H9 (cell line): ENCODE measurements at regions not wholly inside any gene's neighbourhood (a gene's known extent, or its start where the extent isn't known, plus 50 kb on each side); places are given as distances from the start of the nearest gene placed in this dataset.

ENCODE experiments used
- DNase-seq: peaks from one replicate; pipeline ENCODE4 v3.0.0-alpha.2; 2017
- H2AFZ ChIP-seq: one replicate; pipeline ENCODE4 v1.6.1; 2013; ENCODE audit warnings: mild to moderate bottlenecking, low read length, control low read depth, moderate library complexity
- H2AK5ac ChIP-seq: 2 replicates; pipeline ENCODE4 v1.6.1; 2013; ENCODE audit warnings: low read length, control low read depth, mixed read lengths; ENCODE audit not compliant: insufficient read length
- H2BK120ac ChIP-seq: one replicate; pipeline ENCODE4 v1.6.1; 2013; ENCODE audit warnings: low read depth, mild to moderate bottlenecking, low read length, control low read depth, inconsistent platforms; ENCODE audit not compliant: poor library complexity, severe bottlenecking
- H2BK12ac ChIP-seq: 2 replicates; pipeline ENCODE4 v1.6.1; 2013; ENCODE audit warnings: low read length, control low read depth, mixed read lengths, low read depth; ENCODE audit not compliant: insufficient read length
- H2BK15ac ChIP-seq: 2 replicates; pipeline ENCODE4 v1.6.1; 2013; ENCODE audit warnings: low read depth, low read length, control low read depth
- H2BK20ac ChIP-seq: one replicate; pipeline ENCODE4 v1.6.1; 2013; ENCODE audit warnings: low read depth, mild to moderate bottlenecking, low read length, control low read depth, inconsistent platforms; ENCODE audit not compliant: poor library complexity, severe bottlenecking
- H2BK5ac ChIP-seq: 2 replicates; pipeline ENCODE4 v1.6.1; 2013; ENCODE audit warnings: low read length, control low read depth, mixed read lengths; ENCODE audit not compliant: insufficient read length
- H3K14ac ChIP-seq: 2 replicates; pipeline ENCODE4 v1.6.1; 2013; ENCODE audit warnings: low read length, control low read depth; ENCODE audit not compliant: insufficient read depth
- H3K18ac ChIP-seq: 2 replicates; pipeline ENCODE4 v1.6.1; 2013; ENCODE audit warnings: low read depth, mild to moderate bottlenecking, mixed read lengths, low read length, control low read depth; ENCODE audit not compliant: insufficient read length
- H3K23ac ChIP-seq: 2 replicates; pipeline ENCODE4 v1.6.1; 2013; ENCODE audit warnings: low read length, control low read depth, mixed read lengths, low read depth; ENCODE audit not compliant: insufficient read length
- H3K23me2 ChIP-seq: 2 replicates; pipeline ENCODE4 v1.6.1; 2013; ENCODE audit warnings: low read depth, mild to moderate bottlenecking, mixed read lengths, low read length, control low read depth; ENCODE audit not compliant: insufficient read length, poor library complexity, severe bottlenecking
- H3K27ac ChIP-seq: 2 replicates; pipeline ENCODE4 v1.5.1; 2013; ENCODE audit warnings: low read length, control low read depth, mixed read lengths, low read depth; ENCODE audit not compliant: insufficient read length
- H3K27me3 ChIP-seq: 2 replicates; pipeline ENCODE4 v1.6.1; 2013; ENCODE audit warnings: low read length, control low read depth, inconsistent platforms; ENCODE audit not compliant: insufficient read depth
- H3K4ac ChIP-seq: 2 replicates; pipeline ENCODE4 v1.6.1; 2013; ENCODE audit warnings: low read depth, mild to moderate bottlenecking, control low read depth, inconsistent platforms, low read length, moderate library complexity
- H3K4me1 ChIP-seq: 2 replicates; pipeline ENCODE4 v1.6.1; 2013; ENCODE audit warnings: low read length, control low read depth, inconsistent platforms; ENCODE audit not compliant: insufficient read depth
- H3K4me2 ChIP-seq: 2 replicates; pipeline ENCODE4 v1.6.1; 2013; ENCODE audit warnings: low read length, control low read depth, mixed read lengths; ENCODE audit not compliant: insufficient read length, insufficient read depth
- H3K56ac ChIP-seq: 2 replicates; pipeline ENCODE4 v1.6.1; 2013; ENCODE audit warnings: low read depth, mild to moderate bottlenecking, mixed read lengths, low read length, control low read depth; ENCODE audit not compliant: insufficient read length
- H3K79me1 ChIP-seq: 2 replicates; pipeline ENCODE4 v1.6.1; 2013; ENCODE audit warnings: low read depth, mild to moderate bottlenecking, moderate library complexity, low read length, control low read depth, inconsistent platforms; ENCODE audit not compliant: insufficient read depth, poor library complexity, severe bottlenecking
- H3K79me2 ChIP-seq: 2 replicates; pipeline ENCODE4 v1.6.1; 2013; ENCODE audit warnings: low read length, control low read depth, inconsistent platforms; ENCODE audit not compliant: insufficient read depth
- H3K9ac ChIP-seq: 2 replicates; pipeline ENCODE4 v1.6.1; 2013; ENCODE audit warnings: low read length, control low read depth, mixed read lengths; ENCODE audit not compliant: insufficient read length; ENCODE audit errors: extremely low read depth
- H3K9me3 ChIP-seq: one replicate; pipeline ENCODE4 v1.6.1; 2013; ENCODE audit warnings: low read depth, low read length, inconsistent platforms; ENCODE audit not compliant: control insufficient read depth
- H3T11ph ChIP-seq: one replicate; pipeline ENCODE4 v1.6.1; 2013; ENCODE audit warnings: mild to moderate bottlenecking, low read length, control low read depth, inconsistent platforms
- H4K20me1 ChIP-seq: one replicate; pipeline ENCODE4 v1.6.1; 2013; ENCODE audit not compliant: control insufficient read depth, insufficient read length, insufficient read depth
- H4K5ac ChIP-seq: 2 replicates; pipeline ENCODE4 v1.6.1; 2013; ENCODE audit warnings: low read depth, mild to moderate bottlenecking, mixed read lengths, low read length, control low read depth; ENCODE audit not compliant: insufficient read length
- H4K8ac ChIP-seq: replicated peaks from 2 replicates; pipeline ENCODE4 v1.6.1; 2013; ENCODE audit warnings: low read length, control low read depth, mixed read lengths, low read depth; ENCODE audit not compliant: insufficient read length
- H4K91ac ChIP-seq: 2 replicates; pipeline ENCODE4 v1.6.1; 2013; ENCODE audit warnings: low read depth, mild to moderate bottlenecking, moderate library complexity, mixed read lengths, low read length, control low read depth; ENCODE audit not compliant: insufficient read length
- H3K27ac Mint-ChIP-seq, 3 experiments: 2 replicates in 2 of 3; 3 replicates in 1 of 3; pipeline ENCODE4 v1.8.0; 2020 to 2021; ENCODE audit warnings: mixed read lengths in 3 of 3, mild to moderate bottlenecking in 1 of 3, moderate library complexity in 1 of 3
- H3K27me3 Mint-ChIP-seq: 2 replicates; pipeline ENCODE4 v1.8.0; 2021; ENCODE audit warnings: low read depth, mild to moderate bottlenecking, moderate library complexity, mixed read lengths
- H3K36me3 Mint-ChIP-seq, 3 experiments: 2 replicates in 2 of 3; 3 replicates in 1 of 3; pipeline ENCODE4 v1.8.0; 2020 to 2021; ENCODE audit warnings: low read depth in 3 of 3, mixed read lengths in 3 of 3; ENCODE audit not compliant: insufficient read depth in 1 of 3
- H3K4me1 Mint-ChIP-seq, 2 experiments: 2 replicates each; pipeline ENCODE4 v1.8.0; 2020; ENCODE audit warnings: mixed read lengths in 2 of 2
- H3K4me3 Mint-ChIP-seq, 2 experiments: 2 replicates in 1 of 2; 3 replicates in 1 of 2; pipeline ENCODE4 v1.8.0; 2020 to 2021; ENCODE audit warnings: mild to moderate bottlenecking in 2 of 2, mixed read lengths in 2 of 2, moderate library complexity in 1 of 2
- H3K9me3 Mint-ChIP-seq, 2 experiments: 2 replicates in 1 of 2; 3 replicates in 1 of 2; pipeline ENCODE4 v1.8.0; 2020; ENCODE audit warnings: mild to moderate bottlenecking in 2 of 2, mixed read lengths in 2 of 2, moderate library complexity in 1 of 2
- CTCF ChIP-seq: fragments of 200-600 bp; sonication (generic); conservative IDR thresholded peaks from 3 replicates; pipeline ENCODE4 v1.8.0; 2021; ENCODE audit warnings: antibody characterized with exemption, mild to moderate bottlenecking
- WGBS: extraction: QIAGEN DNeasy Blood & Tissue Kit; methylation state at CpG from one replicate; pipeline ENCODE4 v1.1.7; 2013; ENCODE audit warnings: missing lambda C conversion rate, low lambda C conversion rate, mixed read lengths; ENCODE audit not compliant: insufficient read length; ENCODE audit errors: extremely low coverage; 5-methylcytosine and 5-hydroxymethylcytosine counted together

DNA sequence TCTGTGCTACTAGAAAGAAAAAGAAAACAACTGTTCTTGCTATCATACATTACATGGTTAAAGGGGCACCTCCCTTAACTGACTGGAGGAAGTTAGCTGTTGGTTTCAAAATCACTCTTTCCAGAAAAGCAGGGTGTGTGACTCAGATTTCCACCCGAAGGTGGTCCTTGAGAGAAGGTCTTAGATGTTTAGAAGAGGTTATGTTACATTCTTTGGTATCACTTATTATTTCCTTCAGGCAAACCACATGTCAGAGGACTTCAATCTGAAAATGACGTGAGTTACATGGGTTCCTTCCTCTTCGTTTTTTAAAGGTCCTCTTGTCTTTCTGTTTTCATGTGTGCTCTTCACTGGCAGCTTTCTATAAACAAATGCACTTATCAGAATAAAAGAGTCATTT lies 307.9 kb upstream of the CBLB start:
- no peaks in the 10 kb centered on the region for H3K9me3 Mint-ChIP-seq
- Histone ChIP-seq H2BK12ac (no peak overlapping the region), H3K79me2 (no peaks in the 10 kb centered on the region), H3K9me3 (no peaks in the 10 kb centered on the region), H2BK15ac (no peak overlapping the region), H2AK5ac (no peak overlapping the region), H3K79me1 (no peaks in the 10 kb centered on the region), H3K27ac (no peak overlapping the region), H2BK5ac (no peak overlapping the region), H3K23ac (no peak overlapping the region), H4K91ac (no peak overlapping the region), H4K8ac (no peak overlapping the region), H3K14ac (no peak overlapping the region), H4K5ac (no peak overlapping the region), H3K18ac (no peak overlapping the region), H2BK20ac (no peak overlapping the region), H3K4me1 (peaks cover 4% of the 10 kb centered on the region; the same call in 1 of the 2 replicates), H3K56ac (no peak overlapping the region), H3K23me2 (no peaks in the 10 kb centered on the region), H3K27me3 (no peaks in the 10 kb centered on the region), H3K9ac (no peak overlapping the region), H2AFZ (no peak overlapping the region), H2BK120ac (no peak overlapping the region), H3K4me2 (no peak overlapping the region), H3K4ac (no peak overlapping the region), H3T11ph (no peak overlapping the region), H4K20me1 (no peaks in the 10 kb centered on the region)
- no peaks in the 10 kb centered on the region for H3K27me3 Mint-ChIP-seq
- H3K4me1 Mint-ChIP-seq, result peaks cover 7 to 8% of the 10 kb centered on the region in 2 experiments
- no peak for TF ChIP-seq CTCF
- H3K4me3 Mint-ChIP-seq, result no peak overlapping the region
- DNase-seq, result no peak
- H3K27ac Mint-ChIP-seq, result no peak overlapping the region
- no peaks in the 10 kb centered on the region for H3K36me3 Mint-ChIP-seq
- no CpG with 5 or more reads among the region's 3 CpGs for WGBS
